ENCODE measurements at regions not wholly inside any gene's neighbourhood (a gene's known extent, or its start where the extent isn't known, plus 50 kb on each side); places are given as distances from the start of the nearest gene placed in this dataset.

DNA sequence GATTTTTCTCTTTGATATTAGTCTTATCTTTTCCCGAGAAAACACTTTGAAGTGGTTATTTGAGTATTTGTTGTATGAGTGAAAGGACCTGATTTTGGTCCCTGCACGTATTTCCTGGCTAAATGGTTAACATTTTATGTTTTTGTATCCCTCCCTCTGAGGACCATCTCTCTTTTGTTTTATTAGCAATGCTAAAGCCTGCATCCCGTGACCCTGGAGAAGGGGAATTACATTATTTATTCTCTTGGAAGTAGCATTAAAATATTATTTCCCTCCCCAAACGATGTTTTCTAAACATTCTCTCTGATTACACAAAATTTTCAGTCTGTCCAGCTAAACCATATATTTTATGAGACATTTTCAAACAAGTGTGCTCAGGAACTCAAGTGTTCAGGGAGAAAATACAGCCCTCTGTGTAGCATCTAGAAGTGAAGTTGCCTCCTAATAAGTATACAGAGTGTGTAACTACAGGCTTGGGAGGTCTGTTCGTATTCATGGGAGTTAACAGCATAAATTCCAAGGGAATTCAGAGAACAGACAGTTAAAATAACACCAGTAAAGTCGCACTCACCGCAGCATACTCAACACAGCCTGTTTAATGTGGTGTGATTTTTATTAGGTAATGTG lies 163.8 kb upstream of the NPVF start:
- TF ChIP-seq, protein P1, sequence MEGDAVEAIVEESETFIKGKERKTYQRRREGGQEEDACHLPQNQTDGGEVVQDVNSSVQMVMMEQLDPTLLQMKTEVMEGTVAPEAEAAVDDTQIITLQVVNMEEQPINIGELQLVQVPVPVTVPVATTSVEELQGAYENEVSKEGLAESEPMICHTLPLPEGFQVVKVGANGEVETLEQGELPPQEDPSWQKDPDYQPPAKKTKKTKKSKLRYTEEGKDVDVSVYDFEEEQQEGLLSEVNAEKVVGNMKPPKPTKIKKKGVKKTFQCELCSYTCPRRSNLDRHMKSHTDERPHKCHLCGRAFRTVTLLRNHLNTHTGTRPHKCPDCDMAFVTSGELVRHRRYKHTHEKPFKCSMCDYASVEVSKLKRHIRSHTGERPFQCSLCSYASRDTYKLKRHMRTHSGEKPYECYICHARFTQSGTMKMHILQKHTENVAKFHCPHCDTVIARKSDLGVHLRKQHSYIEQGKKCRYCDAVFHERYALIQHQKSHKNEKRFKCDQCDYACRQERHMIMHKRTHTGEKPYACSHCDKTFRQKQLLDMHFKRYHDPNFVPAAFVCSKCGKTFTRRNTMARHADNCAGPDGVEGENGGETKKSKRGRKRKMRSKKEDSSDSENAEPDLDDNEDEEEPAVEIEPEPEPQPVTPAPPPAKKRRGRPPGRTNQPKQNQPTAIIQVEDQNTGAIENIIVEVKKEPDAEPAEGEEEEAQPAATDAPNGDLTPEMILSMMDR (IDR thresholded peaks at IDR 0.05): no peak
- Histone ChIP-seq H3K4me3 (ENCODE audit: low read depth in 1 of 2, low read length in 1 of 2) (no peak overlapping the region), H3K27me3 (peaks cover 67% of the 10 kb centered on the region), H3K36me3 (no peaks in the 10 kb centered on the region), H3K27ac (no peak overlapping the region), H3K4me1 (ENCODE audit: control insufficient read depth in 1 of 2, insufficient read depth in 1 of 2, low read depth in 1 of 2, low read length in 1 of 2) (peaks cover 3 to 14% of the 10 kb centered on the region in 2 experiments), H3K9me3 (no peaks in the 10 kb centered on the region)

DNA sequence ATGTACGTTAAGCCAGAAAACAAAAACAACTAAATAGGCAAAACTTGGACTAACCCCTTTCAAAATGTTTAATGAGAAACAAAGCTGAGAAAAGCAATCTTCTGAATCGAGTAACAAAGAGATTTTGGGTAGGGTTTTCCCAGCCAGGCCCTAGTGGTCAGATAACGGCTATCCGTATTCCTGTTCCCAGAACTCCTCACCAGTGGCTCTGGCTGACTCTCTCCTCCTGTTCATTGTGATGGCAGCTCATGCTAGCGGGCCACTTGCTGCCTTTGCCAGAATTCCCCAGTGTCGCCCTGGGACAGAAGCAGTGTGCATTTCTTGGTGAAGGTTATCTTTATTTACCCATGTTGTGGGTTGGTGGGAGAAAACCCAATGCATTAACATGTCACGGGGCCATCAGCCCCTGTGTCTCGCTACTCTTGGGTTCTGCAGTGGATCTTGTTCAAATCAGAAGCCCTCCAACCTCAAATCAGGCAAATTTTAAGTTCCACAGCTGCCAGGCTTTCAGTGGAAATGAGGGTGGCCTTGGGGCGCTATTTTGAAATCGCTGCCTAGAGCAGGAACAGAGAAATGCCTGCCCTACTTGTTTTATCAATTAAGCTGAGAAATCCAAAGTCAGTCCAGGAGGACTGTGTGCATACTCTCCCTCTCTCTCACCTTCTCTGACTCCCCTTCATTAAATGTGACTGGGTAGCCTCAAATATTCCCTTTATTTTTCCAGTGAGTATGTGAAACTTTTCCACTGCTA lies 164.5 kb upstream of the NPVF start:
- no peak overlapping the region for H3K27ac ChIP-seq
- no peaks in the 10 kb centered on the region for H3K36me3 ChIP-seq
- peaks cover 72% of the 10 kb centered on the region for H3K27me3 ChIP-seq
- no peaks in the 10 kb centered on the region for H3K9me3 ChIP-seq
- TF ChIP-seq, protein P1 (IDR thresholded peaks at IDR 0.05): no peak
- peaks cover 0 to 9% of the 10 kb centered on the region in 2 experiments for H3K4me1 ChIP-seq (ENCODE audit: control insufficient read depth in 1 of 2, insufficient read depth in 1 of 2, low read depth in 1 of 2, low read length in 1 of 2)
- no peak overlapping the region for H3K4me3 ChIP-seq (ENCODE audit: low read depth in 1 of 2, low read length in 1 of 2)

DNA sequence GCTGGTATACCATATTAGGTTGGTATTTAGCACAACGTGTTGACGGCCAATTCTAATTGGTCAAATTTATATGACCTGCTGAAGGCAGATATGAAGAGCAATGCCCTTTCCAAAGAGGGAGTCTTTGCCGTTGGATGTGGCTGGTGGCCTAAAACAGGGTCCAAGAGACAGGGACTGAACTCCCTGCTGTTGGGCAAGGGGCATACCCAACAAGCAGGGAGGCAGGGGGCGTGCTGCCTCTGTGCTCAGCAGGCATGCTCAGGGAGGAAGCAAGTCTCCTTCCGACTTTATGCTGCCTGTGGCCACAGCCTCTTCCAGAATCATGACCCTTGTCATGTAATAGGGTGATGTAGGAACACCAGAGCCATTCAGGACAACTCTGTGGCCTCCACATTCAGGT lies 167.7 kb upstream of the NPVF start:
- TF ChIP-seq, protein P1 (IDR thresholded peaks at IDR 0.05): no peak
- Histone ChIP-seq H3K27me3 (peaks cover 57% of the 10 kb centered on the region), H3K36me3 (no peaks in the 10 kb centered on the region), H3K27ac (no peak overlapping the region), H3K4me1 (ENCODE audit: control insufficient read depth in 1 of 2, insufficient read depth in 1 of 2, low read depth in 1 of 2, low read length in 1 of 2) (no peaks in the 10 kb centered on the region), H3K9me3 (no peaks in the 10 kb centered on the region), H3K4me3 (ENCODE audit: low read depth in 1 of 2, low read length in 1 of 2) (no peak overlapping the region)

DNA sequence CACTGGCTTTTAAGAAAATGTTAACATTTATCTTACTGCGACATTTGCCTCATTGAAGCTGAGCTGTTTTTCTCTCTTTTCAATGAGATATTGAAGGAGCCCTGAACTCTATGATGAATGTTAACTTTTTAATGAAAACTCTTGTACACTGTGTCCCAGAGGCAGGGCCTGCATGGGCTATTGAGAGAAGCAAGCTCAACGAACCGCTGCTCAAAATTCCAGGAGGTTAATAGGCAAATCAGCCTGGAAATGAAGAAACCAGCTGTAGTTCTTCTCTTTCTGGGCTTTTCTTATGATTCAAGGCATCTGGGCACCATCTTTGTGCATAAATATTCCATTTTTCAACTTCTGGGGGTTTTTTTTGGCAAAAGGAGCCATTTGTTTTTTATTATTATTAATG lies 168.4 kb upstream of the NPVF start:
- TF ChIP-seq, protein P1 (IDR thresholded peaks at IDR 0.05): no peak
- no peaks in the 10 kb centered on the region for H3K4me1 ChIP-seq (ENCODE audit: control insufficient read depth in 1 of 2, insufficient read depth in 1 of 2, low read depth in 1 of 2, low read length in 1 of 2)
- no peak overlapping the region for H3K27ac ChIP-seq
- no peak overlapping the region for H3K4me3 ChIP-seq (ENCODE audit: low read depth in 1 of 2, low read length in 1 of 2)
- peaks cover 54% of the 10 kb centered on the region for H3K27me3 ChIP-seq
- H3K9me3 ChIP-seq: no peaks in the 10 kb centered on the region
- no peaks in the 10 kb centered on the region for H3K36me3 ChIP-seq

DNA sequence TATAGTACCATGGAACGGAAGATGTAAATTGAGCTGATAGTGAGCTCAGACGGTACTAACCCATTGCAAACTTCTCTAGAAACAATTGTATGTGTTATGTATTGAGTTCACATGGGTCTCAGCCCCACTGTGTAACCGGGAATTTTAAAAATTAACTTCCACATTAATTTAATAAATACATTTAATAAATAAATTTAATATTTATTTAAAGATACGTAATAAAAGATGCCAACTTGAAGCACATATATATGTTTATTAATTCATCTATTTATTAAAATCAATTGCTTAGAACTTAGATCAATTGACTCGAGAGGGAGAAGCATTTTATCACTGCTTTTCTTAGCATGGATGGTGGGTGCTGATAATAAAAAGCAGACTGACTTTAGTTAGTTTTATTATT lies 170.1 kb upstream of the NPVF start:
- H3K27ac ChIP-seq: no peak overlapping the region
- H3K4me3 ChIP-seq (ENCODE audit: low read depth in 1 of 2, low read length in 1 of 2): no peak overlapping the region
- H3K36me3 ChIP-seq: no peaks in the 10 kb centered on the region
- TF ChIP-seq, protein P1 (IDR thresholded peaks at IDR 0.05): no peak
- peaks cover 45% of the 10 kb centered on the region for H3K27me3 ChIP-seq
- no peaks in the 10 kb centered on the region for H3K4me1 ChIP-seq (ENCODE audit: control insufficient read depth in 1 of 2, insufficient read depth in 1 of 2, low read depth in 1 of 2, low read length in 1 of 2)
- no peaks in the 10 kb centered on the region for H3K9me3 ChIP-seq

All from neutrophil (primary cell).